ENCODE measurements at regions not wholly inside any gene's neighbourhood (a gene's known extent, or its start where the extent isn't known, plus 50 kb on each side); places are given as distances from the start of the nearest gene placed in this dataset.

DNA sequence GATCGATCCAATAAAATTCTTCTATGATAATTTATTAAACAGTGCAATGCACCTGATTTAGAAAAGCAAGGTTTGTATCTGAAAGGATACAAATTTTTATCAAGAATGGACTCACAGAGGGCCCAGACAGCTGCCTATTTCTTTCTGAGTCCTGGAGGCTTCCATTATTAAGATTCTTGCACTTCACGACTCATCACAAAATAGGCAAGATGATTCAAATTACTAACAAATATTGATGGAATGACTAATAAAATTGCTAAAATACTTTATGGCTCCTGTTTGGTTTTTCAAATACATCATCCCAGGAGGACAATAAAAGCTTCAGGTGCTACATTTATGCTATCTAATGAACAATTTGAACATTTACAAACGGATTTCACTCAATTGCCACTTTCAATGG lies 483.0 kb upstream of the AGTR1 start:
- TF ChIP-seq POLR2A (IDR thresholded peaks at IDR 0.05), result no peak
- TF ChIP-seq, protein P1, sequence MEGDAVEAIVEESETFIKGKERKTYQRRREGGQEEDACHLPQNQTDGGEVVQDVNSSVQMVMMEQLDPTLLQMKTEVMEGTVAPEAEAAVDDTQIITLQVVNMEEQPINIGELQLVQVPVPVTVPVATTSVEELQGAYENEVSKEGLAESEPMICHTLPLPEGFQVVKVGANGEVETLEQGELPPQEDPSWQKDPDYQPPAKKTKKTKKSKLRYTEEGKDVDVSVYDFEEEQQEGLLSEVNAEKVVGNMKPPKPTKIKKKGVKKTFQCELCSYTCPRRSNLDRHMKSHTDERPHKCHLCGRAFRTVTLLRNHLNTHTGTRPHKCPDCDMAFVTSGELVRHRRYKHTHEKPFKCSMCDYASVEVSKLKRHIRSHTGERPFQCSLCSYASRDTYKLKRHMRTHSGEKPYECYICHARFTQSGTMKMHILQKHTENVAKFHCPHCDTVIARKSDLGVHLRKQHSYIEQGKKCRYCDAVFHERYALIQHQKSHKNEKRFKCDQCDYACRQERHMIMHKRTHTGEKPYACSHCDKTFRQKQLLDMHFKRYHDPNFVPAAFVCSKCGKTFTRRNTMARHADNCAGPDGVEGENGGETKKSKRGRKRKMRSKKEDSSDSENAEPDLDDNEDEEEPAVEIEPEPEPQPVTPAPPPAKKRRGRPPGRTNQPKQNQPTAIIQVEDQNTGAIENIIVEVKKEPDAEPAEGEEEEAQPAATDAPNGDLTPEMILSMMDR (IDR thresholded peaks at IDR 0.05), result no peak
